GM12874 (cell line): ENCODE measurements at regions not wholly inside any gene's neighbourhood (a gene's known extent, or its start where the extent isn't known, plus 50 kb on each side); places are given as distances from the start of the nearest gene placed in this dataset.

Source experiments
- TF ChIP-seq, protein P1 (sequence below): IDR thresholded peaks from 2 replicates; pipeline ENCODE4 v1.5.1; 2011; ENCODE audit warnings: low read depth, mild to moderate bottlenecking, control low read depth, low read length, moderate library complexity; ENCODE audit not compliant: insufficient read depth

- TF ChIP-seq, protein P1, sequence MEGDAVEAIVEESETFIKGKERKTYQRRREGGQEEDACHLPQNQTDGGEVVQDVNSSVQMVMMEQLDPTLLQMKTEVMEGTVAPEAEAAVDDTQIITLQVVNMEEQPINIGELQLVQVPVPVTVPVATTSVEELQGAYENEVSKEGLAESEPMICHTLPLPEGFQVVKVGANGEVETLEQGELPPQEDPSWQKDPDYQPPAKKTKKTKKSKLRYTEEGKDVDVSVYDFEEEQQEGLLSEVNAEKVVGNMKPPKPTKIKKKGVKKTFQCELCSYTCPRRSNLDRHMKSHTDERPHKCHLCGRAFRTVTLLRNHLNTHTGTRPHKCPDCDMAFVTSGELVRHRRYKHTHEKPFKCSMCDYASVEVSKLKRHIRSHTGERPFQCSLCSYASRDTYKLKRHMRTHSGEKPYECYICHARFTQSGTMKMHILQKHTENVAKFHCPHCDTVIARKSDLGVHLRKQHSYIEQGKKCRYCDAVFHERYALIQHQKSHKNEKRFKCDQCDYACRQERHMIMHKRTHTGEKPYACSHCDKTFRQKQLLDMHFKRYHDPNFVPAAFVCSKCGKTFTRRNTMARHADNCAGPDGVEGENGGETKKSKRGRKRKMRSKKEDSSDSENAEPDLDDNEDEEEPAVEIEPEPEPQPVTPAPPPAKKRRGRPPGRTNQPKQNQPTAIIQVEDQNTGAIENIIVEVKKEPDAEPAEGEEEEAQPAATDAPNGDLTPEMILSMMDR, result no peak
Measured at GRCh38 chr6:80642452-80642851, 536.0 kb downstream of the BCKDHB start.

DNA sequence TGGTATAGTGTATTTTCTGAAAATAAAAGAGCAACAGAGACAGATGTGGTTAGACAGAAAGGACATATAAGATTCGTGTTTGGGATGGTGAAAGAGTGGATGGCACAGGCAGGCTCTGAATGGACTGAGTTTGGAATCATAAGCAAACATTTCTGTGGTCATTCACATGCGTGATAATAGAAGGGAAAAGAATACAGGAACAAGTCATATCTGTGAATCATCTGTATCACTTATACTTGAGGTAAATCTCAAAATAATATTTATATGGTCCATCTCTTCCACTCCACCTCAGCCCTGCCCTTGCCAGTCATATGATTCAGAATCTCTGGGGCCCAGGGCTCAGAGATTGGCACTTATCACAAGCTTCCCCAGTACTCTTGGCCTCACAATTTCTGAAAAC, 535.1 kb downstream of the BCKDHB start:
- TF ChIP-seq, protein P1, result no peak

- TF ChIP-seq, protein P1, result no peak
Measured at GRCh38 chr6:80640176-80640575, 533.7 kb downstream of the BCKDHB start.

GRCh38 chr6:80639181-80639629, 532.7 kb downstream of the BCKDHB start:
- TF ChIP-seq, protein P1, result no peak

- TF ChIP-seq, protein P1, result no peak
Measured at GRCh38 chr6:80638213-80639055, 532.0 kb downstream of the BCKDHB start.

GRCh38 chr6:80637312-80637711, 530.8 kb downstream of the BCKDHB start:
- TF ChIP-seq, protein P1, result no peak

- TF ChIP-seq, protein P1, result no peak
Measured at GRCh38 chr6:80636689-80637088, 530.2 kb downstream of the BCKDHB start.
